AG04449 (cell line): ENCODE measurements at regions not wholly inside any gene's neighbourhood (a gene's known extent, or its start where the extent isn't known, plus 50 kb on each side); places are given as distances from the start of the nearest gene placed in this dataset.
"Not testable (repeated sequence)": the region's sequence is repeated elsewhere in the genome, so short reads cannot be mapped to it uniquely, and the experiment has no call there.

Source experiments
- CTCF ChIA-PET: fragments of 350-600 bp; formaldehyde crosslinking; extraction: SDS; loops from one replicate; lab custom pipeline; 2021; ENCODE audit warnings: antibody characterized with exemption; lab: Yijun Ruan, JAX
- POLR2A ChIA-PET: fragments of 400-600, 350-600 bp; formaldehyde crosslinking; extraction: SDS; loops from one replicate; lab custom pipeline; 2020; ENCODE audit warnings: antibody characterized with exemption, inconsistent platforms; lab: Yijun Ruan, JAX
- DNase-seq: peaks from one replicate; pipeline ENCODE4 v3.0.0-alpha.2; 2010; ENCODE audit warnings: low read depth, low spot score
- H3K4me3 ChIP-seq: 2 replicates; pipeline ENCODE4 v1.5.1; 2011; ENCODE audit warnings: low read depth, mild to moderate bottlenecking, control low read depth, low read length
- CTCF ChIP-seq: IDR thresholded peaks from one replicate; pipeline ENCODE4 v1.5.1; 2011; ENCODE audit warnings: mild to moderate bottlenecking, moderate library complexity, low read length, control low read depth, inconsistent platforms; ENCODE audit not compliant: insufficient read depth; ENCODE audit errors: missing control alignments

DNA sequence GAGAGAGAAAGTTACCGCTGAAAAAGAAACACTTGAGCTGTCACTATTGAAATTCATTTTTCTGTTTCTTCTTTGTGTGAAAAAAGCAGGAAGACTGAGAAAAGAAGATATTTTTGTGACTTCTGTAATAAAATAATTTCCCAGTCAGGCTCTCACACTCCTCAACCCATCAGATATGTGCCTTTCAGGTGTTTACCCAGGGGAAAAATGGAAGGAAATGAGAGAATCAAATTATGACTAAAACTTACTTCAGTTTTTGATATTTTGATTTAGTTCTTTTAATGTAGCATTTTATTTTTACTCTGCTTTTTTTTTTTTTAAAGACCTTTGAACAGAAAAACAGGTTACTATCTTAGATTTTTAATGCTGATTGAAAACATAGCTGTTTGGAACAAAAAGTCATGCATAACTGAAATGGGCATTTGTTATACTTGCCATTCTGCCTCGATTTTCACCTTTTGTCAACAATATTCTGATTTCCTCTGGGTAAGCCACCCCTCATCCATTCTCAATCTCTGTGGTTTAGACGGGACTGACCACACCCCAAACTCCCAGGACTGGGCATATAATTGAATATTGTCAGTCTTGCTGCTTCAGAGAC, 133.2 kb upstream of the KRR1 start:
- ChIA-PET CTCF (no interaction called here), POLR2A (no interaction called here)
- no peak overlapping the region for H3K4me3 ChIP-seq
- no peak for DNase-seq
- no peak for TF ChIP-seq CTCF

DNA sequence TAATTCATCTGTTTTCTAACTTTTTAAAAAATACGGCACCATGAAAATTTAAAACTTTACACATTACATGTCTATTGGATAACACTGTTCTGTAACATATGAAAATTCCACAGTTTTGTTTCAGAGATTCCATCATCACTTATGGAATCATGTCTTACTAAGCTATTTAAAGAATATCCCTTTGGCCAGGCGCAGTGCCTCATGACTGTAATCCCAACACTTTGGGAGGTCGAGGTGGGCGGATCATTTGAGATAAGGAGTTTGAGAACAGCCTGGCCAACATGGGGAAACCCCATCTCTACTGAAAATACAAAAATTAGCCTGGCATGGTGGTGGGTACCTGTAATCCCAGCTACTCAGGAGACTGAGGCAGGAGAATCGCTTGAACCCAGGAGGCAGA, 131.7 kb upstream of the KRR1 start:
- DNase-seq, POLR2A ChIA-PET, H3K4me3 ChIP-seq: not testable (repeated sequence)
- CTCF ChIA-PET = interaction anchor here (1.3 kb wide), 1 partner anchor 22 kb away, joined by 3 read pairs; no protein-coding TSS in a partner anchor

DNA sequence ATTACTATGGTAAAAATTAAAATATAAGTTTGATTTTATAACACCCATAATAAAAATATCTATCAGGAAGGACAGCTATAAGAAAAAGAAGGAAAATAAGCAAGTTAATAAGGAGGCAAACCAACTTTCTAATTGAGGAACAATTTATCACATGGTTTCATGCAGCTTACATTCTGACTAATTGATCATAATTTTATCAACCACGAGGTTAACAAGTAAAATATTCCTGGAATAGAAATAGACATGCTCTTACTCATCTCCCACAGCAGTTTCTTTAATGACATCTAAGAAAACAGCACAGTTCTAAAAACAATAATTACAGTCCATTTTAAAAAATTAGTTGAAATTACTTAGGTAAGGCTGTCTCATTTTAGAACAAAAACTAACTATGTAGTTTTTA, 130.8 kb upstream of the KRR1 start:
- no peak overlapping the region for H3K4me3 ChIP-seq
- DNase-seq = no peak
- POLR2A ChIA-PET = interaction anchor here (0.6 to 1.9 kb wide), 3 partner anchors 18 to 389 kb away, joined by 3 to 8 read pairs (median 5); partner anchors contain the start of gene PHLDA1
- TF ChIP-seq CTCF = no peak
- CTCF ChIA-PET = interaction anchor here (1.2 to 1.3 kb wide), 2 partner anchors 11 to 23 kb away, joined by 3 read pairs; no protein-coding TSS in a partner anchor

DNA sequence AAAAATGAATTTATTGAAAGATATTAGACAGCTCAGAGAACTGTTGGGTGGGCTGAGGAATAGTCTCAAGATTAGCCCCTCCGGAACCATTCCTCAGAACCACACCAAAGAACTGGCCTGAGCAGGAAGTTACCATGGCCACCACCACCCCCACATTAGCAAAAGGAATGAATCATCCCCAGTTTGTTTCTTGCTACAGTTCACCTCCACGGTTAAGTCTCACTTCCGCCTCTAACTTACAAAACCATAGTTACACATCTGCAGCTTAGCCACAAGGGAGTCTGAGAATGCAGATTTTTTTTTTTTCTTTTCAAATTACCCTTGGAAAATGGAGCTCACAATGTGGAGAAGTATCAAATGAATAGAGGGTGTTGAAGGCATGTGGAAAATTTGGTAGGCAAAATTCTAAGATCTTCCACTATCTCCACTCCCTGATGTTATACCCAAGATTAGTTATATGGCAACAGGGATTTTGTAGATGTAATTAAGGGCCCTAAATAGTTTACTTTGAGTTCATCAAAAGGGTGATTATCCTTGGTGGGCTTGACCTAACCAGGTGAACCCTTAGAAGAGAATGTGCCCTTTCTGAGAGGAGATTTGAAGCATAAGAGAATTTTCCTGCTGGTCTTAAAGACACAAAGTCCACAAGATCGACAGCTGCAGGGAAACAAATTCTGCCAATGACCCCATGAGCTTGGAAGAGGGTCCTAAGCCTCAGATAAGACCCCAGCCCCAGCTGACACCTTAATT, 129.8 kb upstream of the KRR1 start:
- no peak overlapping the region for H3K4me3 ChIP-seq
- CTCF ChIA-PET = interaction anchor here (1.2 to 1.6 kb wide), 2 partner anchors 10 to 12 kb away, joined by 3 read pairs; no protein-coding TSS in a partner anchor
- no peak for TF ChIP-seq CTCF
- DNase-seq = no peak
- POLR2A ChIA-PET = interaction anchor here (0.7 to 1.9 kb wide), 4 partner anchors 10 to 390 kb away, joined by 3 to 8 read pairs (median 4); partner anchors contain the start of gene PHLDA1

DNA sequence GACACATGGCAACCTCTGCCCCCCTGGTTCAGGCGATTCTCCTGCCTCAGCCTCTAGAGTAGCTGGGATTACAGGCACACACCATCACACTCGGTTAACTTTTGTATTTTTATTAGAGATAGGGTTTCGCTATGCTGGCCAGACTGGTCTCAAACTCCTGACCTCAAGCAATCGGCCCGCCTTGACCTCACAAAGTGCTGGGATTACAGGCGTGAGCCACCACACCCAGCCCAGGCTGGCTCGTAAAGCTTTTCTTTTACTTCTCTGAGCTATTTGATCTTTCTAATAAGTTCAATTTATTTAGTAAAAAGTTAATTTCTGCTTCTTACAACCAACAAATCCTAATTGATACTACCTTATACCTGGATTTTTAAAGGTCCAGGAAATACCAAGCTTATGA, 127.4 kb upstream of the KRR1 start:
- POLR2A ChIA-PET = no interaction called here
- H3K4me3 ChIP-seq = no peak overlapping the region
- no peak for TF ChIP-seq CTCF
- no peak for DNase-seq
- CTCF ChIA-PET = no interaction called here

- DNase-seq = no peak
- CTCF ChIA-PET = interaction anchor here (1.6 kb wide), 1 partner anchor 394 kb away, joined by 4 read pairs; the partner anchor contains the start of gene PHLDA1
- no peak overlapping the region for H3K4me3 ChIP-seq
- POLR2A ChIA-PET = no interaction called here
- no peak for TF ChIP-seq CTCF
These were observed 125.2 kb upstream of the KRR1 start for GRCh38 chr12:75636607-75637006.
